Posterior vena cava (tissue), 2 donors: ENCODE measurements at regions not wholly inside any gene's neighbourhood (a gene's known extent, or its start where the extent isn't known, plus 50 kb on each side); places are given as distances from the start of the nearest gene placed in this dataset.
"Not testable (repeated sequence)": the region's sequence is repeated elsewhere in the genome, so short reads cannot be mapped to it uniquely, and the experiment has no call there.

Experiments used
- DNase-seq: peaks from one replicate; pipeline ENCODE4 v3.0.0-alpha.2; 2020; ENCODE audit warnings: low spot score
- intact Hi-C, 2 donors: fragments of 100-400 bp; cut with DNase I; formaldehyde crosslinking; loops; one replicate each; pipeline versions ENCODE4 v1.14.1 to v1.14.2; 2022 to 2023
- donor health status: DM: yes; HTN: yes; CAD: no.
- donor health status: DM: yes; HTN: yes; CAD: no.

DNA sequence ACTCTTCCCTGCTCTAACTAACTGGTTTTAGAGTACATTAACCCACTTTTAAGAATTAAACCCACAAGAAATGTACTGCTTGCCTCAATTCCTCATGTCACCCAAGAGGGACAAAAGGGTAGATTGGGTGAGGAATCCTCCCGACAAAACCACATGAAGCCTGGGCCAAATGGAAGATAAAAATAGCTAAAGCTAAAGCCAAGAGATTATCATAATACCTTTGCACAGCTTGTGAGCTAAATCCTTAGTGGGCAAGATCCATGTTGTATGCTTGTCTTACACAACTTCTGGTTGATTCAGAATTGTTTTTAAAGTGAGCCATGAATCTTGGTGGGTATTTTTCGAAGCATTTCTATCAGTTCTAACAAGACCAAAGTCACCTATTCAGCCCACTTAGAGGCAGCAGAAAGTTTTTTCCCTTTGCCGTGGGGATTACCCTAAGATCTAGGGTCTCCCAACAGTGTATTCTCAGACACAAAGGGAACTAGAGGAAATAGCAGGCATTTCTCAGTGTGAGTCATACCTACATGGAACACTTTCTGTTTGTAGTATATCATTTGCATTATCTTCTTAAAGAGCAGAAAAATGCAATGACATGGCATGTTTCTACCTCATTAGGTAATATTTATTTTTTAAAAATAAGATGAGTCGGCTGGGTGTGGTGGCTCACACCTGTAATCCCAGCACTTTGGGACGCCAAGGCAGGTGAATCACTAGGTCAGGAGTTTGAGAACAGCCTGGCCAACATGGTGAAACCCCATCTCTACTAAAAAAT lies 616.6 kb downstream of the KCNH5 start:
- no peak for DNase-seq
- intact Hi-C loops, result no loop called here

DNA sequence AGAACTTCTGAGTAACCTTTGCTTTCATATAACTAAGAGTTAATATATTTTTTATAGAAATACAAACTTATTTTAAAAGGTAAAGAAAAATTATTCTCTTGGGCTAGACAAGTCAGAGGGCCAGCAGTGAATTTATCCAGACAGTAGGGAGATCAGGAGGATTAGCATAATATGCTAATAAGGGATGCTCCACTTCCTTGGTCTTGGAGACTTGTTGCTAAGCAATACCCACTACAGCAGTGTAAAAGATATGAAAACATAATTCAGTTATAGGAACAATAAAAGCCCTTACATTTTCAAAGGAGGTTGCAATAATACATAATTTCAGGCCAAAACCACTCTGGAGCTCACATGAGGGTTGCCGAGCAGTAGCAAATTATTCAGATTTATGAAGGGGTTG lies 615.6 kb downstream of the KCNH5 start:
- no peak for DNase-seq
- intact Hi-C loops, result no loop called here

- no peak for DNase-seq
- intact Hi-C loops, result no loop called here
Observed at GRCh38 chr14:62431496-62431895, 613.8 kb downstream of the KCNH5 start.

- intact Hi-C loops, result no loop called here
- DNase-seq, result no peak
Observed at GRCh38 chr14:62432955-62433354, 612.3 kb downstream of the KCNH5 start.

GRCh38 chr14:62436261-62436660 lies 609.0 kb downstream of the KCNH5 start:
- DNase-seq, result no peak
- intact Hi-C loops, result no loop called here

DNA sequence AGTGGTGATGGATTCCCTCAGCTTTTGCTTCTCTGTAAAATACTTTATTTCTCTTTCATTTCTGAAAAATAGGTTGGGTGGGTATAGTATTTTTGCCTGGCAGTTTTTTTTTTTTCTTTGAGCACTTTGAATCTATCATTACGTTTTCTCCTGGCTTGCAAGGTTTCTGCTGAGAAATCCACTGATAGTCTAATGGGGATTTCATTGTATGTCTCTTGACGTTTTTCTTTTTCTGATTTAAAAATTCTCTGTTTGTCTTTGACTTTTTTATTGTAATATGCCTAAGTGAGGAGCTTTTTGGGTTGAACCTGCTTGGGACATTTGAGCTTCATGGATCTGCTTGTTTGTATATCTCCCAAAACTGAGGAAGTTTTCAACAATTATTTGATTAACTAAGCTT lies 606.0 kb downstream of the KCNH5 start:
- intact Hi-C loops, result no loop called here
- no peak for DNase-seq

DNA sequence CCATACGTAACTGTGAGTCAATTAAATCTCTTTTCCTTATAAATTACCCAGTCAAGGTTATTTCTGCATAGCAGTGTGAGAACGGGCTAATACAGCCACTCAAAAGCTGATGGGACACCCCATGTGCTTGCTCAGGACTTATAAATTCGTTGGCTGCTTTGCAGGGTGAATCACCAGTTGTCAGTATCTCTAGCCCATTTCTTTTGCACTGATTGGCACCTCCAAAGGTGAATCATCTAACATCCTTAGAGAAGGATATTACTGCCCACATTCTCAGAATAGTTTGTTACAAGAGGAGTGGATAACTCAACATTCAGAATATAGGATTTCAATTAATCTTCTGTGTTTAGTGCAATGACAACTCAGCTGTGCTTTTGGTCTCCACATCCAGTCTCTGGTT lies 601.5 kb downstream of the KCNH5 start:
- intact Hi-C loops, result loop anchor here in 1 of 2 donors (10.0 kb wide), 1 partner anchor 459 kb away; no protein-coding TSS in a partner anchor
- no peak for DNase-seq

GRCh38 chr14:62445570-62445969 lies 599.7 kb downstream of the KCNH5 start:
- DNase-seq, result no peak

DNA sequence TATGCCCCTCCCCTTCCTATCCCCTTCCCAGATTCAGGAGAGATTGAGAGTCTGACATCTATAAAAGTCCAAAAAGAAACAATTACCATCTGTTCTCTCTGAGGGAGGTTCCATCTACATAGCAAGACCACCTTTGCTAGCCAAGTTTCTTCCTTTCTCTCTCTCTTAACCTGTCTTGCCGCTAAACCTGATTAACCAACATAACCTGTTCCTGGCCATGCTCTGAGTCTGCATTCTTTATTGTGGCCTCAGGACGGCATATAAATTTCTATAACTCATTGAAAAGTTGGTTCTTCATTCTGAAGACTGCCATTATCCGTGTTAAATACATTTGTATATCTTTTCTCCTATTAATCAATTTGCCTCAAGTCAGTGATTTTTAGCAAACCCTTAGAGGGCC lies 594.0 kb downstream of the KCNH5 start:
- intact Hi-C loops, result no loop called here
- no peak for DNase-seq

More at GRCh38 chr14:62445570-62445969, 599.7 kb downstream of the KCNH5 start:
- intact Hi-C loops, result loop anchor here in 1 of 2 donors (10.0 kb wide), 1 partner anchor 461 kb away; no protein-coding TSS in a partner anchor

DNA sequence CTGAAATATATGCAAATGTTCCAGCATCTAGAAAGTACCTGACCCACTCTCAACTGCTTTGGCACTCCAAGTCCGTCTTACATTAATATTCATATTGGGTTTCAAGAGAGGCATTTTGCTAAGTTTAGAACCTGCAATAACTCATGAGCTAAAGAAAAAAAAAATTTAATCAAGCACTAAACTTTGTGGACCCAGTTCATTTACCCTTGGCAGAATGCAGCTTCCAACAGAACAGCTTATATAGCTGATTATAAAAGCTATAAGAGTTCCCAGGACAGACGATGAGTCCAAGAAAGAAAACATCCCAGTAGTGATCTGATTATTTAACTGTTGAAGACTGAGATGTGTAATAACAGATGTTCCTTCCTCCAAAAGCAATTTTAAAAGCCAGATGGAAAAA lies 592.0 kb downstream of the KCNH5 start:
- intact Hi-C loops, result no loop called here
- DNase-seq, result no peak

DNA sequence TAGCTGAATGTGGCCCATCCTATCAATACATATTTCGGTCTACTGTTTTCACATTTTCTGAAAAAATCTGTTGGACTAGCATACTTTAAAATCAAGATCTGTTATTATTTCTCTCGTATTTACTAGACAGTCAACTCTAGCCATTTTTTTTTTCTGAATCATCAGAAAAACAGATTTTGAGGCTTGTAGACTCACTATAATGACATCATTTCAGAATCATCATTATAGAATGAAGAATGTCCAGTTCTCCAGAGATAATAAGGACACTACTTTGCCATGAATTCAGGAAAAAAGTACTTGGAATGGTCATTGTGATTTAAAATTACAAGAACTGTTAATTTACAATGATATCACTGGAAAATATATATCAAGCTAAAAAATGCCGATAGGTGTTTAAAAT lies 589.8 kb downstream of the KCNH5 start:
- DNase-seq, result no peak
- intact Hi-C loops, result no loop called here

- no peak for DNase-seq
- intact Hi-C loops, result no loop called here
Observed at GRCh38 chr14:62462988-62463387, 582.3 kb downstream of the KCNH5 start.

DNA sequence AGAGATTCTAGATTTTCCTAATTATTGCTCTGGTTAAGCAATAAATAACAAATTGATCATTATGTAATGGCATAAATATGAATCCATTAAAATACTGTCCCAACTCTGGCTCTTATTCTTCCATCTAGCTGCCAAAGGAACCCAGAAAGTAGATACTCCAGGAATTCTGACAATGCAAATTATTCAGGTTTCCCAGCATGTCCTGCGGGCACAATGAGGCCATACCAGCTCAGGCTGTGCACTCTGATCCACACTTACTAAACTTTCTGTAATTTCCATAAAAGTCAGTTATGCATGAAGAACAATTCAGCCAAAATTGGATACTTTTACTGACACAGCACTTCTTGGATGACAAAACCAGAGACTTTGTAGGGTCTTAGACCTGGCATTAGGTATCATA lies 576.3 kb downstream of the KCNH5 start:
- no peak for DNase-seq
- intact Hi-C loops, result no loop called here

DNA sequence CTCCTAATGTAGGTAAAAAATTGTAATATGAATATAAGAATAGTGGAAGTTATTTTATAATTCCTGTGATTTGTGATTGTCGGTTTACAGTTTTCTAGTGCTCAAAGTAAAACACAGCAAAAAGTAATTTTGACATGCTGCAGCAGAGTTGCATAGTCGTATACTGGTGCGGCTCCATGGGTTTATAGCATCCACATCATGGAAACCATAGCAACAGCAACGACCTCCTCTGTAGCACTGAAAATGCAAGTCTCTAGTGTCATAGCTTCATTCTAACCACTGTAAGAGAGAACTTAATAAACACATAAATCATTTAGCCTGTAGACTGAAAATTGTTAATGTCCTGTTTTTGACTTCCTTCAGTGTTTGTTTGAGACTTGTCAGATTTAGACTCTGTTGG lies 574.3 kb downstream of the KCNH5 start:
- intact Hi-C loops, result no loop called here
- no peak for DNase-seq

DNA sequence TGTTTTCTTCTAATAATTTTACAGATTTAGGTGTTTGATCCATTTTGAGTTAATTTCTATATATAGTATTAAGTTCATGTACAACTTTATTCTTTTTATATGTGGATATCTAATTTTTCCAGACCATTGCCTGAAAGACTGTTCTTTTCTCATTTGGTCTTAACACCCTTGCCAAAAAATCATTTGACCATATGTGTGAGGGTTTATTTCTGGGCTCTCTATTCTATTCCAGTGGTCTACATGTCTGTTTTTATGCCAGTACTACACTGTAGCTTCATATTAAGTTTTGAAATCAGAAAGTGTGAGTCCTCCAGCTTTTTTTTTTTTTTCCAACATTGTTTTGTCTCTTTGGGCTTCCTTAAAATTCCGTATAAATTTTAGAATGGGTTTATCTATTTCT lies 554.1 kb downstream of the KCNH5 start:
- intact Hi-C loops, result no loop called here
- DNase-seq, result no peak

DNA sequence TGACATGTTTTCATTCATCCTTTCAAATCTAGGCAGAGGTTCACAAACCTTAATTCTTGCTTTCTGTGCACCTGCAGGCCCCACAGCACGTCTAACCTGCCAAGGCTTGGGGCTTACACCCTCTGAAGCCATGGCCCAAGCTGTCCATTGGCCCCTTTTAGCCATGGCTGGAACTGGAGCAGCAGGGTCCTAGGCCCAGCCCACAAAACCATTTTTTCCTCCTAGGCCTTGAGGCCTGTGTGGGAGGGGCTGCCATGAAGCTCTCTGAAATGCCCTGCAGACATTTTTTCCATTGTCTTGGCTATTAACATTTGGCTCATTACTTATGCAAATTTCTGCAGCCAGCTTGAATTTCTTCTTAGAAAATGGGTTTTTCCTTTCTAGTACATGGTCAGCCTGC lies 547.5 kb downstream of the KCNH5 start:
- DNase-seq, result no peak

DNA sequence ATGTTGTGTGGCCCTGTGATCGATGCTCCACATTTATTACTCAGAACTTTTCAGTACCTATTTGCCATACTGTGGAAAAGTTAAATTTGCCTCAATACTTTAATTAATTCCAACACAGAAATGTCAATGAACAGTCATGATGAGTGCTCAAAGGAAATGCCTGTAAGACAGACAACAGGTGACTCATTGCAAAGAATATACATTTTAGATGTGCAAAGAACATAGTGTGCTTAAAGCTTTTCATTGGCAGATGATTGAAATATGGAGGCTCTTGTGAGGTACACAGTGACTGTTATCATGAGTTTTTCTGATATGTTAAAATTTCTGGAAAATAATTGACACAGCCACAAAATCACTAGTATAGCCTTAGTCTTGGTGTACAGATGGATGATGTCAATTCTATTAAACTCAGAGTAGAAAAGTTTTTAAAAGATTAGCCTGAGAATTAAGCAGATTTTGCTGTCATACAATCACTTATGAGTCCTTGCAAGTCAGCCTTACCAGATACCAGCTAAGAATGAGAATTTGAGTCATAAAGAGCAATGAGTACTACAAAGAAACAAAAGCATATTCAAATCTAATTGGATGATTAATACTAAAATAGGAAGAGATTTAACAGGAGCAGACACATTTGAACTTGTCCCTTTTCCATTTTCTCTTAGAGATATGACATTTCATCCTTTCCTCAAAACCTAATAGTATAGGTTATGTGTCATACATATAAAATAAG lies 544.1 kb downstream of the KCNH5 start:
- intact Hi-C loops, result no loop called here
- DNase-seq, result no peak

More for the DNA sequence above, 547.5 kb downstream of the KCNH5 start:
- intact Hi-C loops, result no loop called here

GRCh38 chr14:62505045-62505444 lies 540.2 kb downstream of the KCNH5 start:
- intact Hi-C loops, result no loop called here
- no peak for DNase-seq

DNA sequence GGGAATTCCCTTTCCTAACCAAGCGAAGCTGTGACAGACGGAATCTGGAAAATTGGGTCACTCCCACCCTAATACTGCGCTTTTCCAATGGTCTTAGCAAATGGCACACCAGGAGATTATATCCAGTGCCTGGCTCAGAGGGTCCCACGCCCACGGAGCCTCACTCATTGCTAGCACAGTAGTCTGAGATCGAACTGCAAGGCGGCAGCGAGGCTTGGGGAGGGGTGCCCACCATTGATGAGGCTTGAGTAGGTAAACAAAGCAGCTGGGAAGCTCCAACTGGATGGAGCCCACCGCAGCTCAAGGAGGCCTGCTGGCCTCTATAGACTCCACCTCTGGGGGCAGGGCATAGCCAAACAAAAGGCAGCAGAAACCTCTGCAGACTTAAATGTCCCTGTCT lies 523.9 kb downstream of the KCNH5 start:
- intact Hi-C loops, DNase-seq: not testable (repeated sequence)

DNA sequence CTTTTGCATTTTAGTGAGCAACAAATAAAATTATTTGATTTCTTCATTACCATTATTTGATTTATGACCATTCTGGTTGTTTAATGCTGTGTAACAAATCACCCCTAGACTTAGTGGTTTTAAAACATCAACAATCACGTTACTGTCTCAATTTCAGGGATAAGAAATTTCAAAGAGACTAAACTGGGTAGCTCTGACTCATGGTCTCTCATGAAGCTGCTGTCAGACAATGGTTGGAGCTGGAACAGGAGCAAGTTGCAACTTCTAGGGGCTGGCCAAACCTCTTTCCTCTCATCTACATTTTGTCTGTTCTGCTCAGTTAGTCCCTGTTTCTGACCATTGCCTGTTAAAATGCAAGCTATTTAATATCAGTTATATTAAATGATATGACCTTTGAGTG lies 517.0 kb downstream of the KCNH5 start:
- no peak for DNase-seq
- intact Hi-C loops, result no loop called here

GRCh38 chr14:62532181-62532580 lies 513.1 kb downstream of the KCNH5 start:
- no peak for DNase-seq
- intact Hi-C loops, result no loop called here
